HCT116 (cell line): ENCODE measurements at regions not wholly inside any gene's neighbourhood (a gene's known extent, or its start where the extent isn't known, plus 50 kb on each side); places are given as distances from the start of the nearest gene placed in this dataset.

Source experiments
- ATAC-seq: fragments of 200-7000 bp; cut with Tn5 transposase; 2 replicates; pipeline ENCODE4 v1.9.1; 2020; ENCODE audit warnings: mild to moderate bottlenecking, moderate library complexity
- BruUV-seq: library from RNA; stranded (reverse); fragments of 400-500 nt; replicated peaks from 2 replicates; lab custom pipeline; 2021; lab: Mats Ljungman, UMichigan
- CTCF ChIA-PET: fragments of 300-600 bp; sonication (Branson Sonifier 250); formaldehyde crosslinking; loops from one replicate; lab custom pipeline; 2021; ENCODE audit warnings: antibody characterized with exemption; lab: Charles Lee
- POLR2A ChIA-PET: fragments of 300-600, 350-600 bp; sonication (Branson Sonifier 250); formaldehyde crosslinking; loops from one replicate; lab custom pipeline; 2021; ENCODE audit warnings: antibody characterized with exemption; lab: Charles Lee
- RAD21 ChIA-PET, 2 experiments: fragments of 300-600 bp; sonication (Branson Sonifier 250); formaldehyde crosslinking; loops; one replicate each; lab custom pipeline; 2023; ENCODE audit warnings: low total read pairs in 2 of 2; ENCODE audit not compliant: uncharacterized antibody in 2 of 2, unreplicated experiment in 2 of 2, low non-redundant PET in 1 of 2; lab: Charles Lee
- DNase-seq: peaks from one replicate; pipeline ENCODE4 v3.0.0-alpha.2; 2010; ENCODE audit warnings: low read depth, low spot score
- H2AFZ ChIP-seq: fragments of 200-600 bp; shearing (Covaris generic), sonication (generic); 2 replicates; pipeline ENCODE4 v1.6.1; 2017; ENCODE audit warnings: low read depth, mixed run types, mixed read lengths, antibody characterized with exemption, low read length; ENCODE audit not compliant: poor library complexity, severe bottlenecking
- H3K27ac ChIP-seq: 2 replicates; pipeline ENCODE4 v1.5.1; 2012; ENCODE audit warnings: low read depth, low read length
- H3K27me3 ChIP-seq: fragments of 200-600 bp; sonication (generic); 2 replicates; pipeline ENCODE4 v1.6.1; 2016; ENCODE audit warnings: mixed run types, low read length, mixed read lengths; ENCODE audit not compliant: insufficient read depth
- H3K36me3 ChIP-seq, 2 experiments: fragments of 200-500 bp in 1 of 2; fragments of 200-600 bp in 1 of 2; sonication (Bioruptor generic) in 1 of 2; sonication (generic) in 1 of 2; 2 replicates each; pipeline versions ENCODE4 v1.5.1 to v1.6.1; 2014 to 2016; ENCODE audit warnings: low read length in 2 of 2, inconsistent platforms in 1 of 2, mixed read lengths in 1 of 2, mixed run types in 1 of 2; ENCODE audit not compliant: insufficient read depth in 2 of 2, control insufficient read depth in 1 of 2
- H3K4me1 ChIP-seq, 2 experiments: fragments of 200-600 bp in 1 of 2; sonication (generic) in 1 of 2; 2 replicates each; pipeline versions ENCODE4 v1.5.1 to v1.6.1; 2012 to 2017; ENCODE audit warnings: low read length in 2 of 2, inconsistent platforms in 1 of 2, mild to moderate bottlenecking in 1 of 2, mixed read lengths in 1 of 2, mixed run types in 1 of 2, moderate library complexity in 1 of 2; ENCODE audit not compliant: insufficient read depth in 2 of 2, control insufficient read depth in 1 of 2
- H3K4me2 ChIP-seq: fragments of 200-600 bp; sonication (generic); 2 replicates; pipeline ENCODE4 v1.6.1; 2017; ENCODE audit warnings: mixed run types, low read length, mixed read lengths
- H3K4me3 ChIP-seq, 2 experiments: fragments of 200-600 bp in 1 of 2; sonication (generic) in 1 of 2; replicated peaks in 1 of 2; 2 replicates each; pipeline ENCODE4 v1.5.1; 2011 to 2016; ENCODE audit warnings: low read length in 2 of 2, control low read depth in 1 of 2, low read depth in 1 of 2, mild to moderate bottlenecking in 1 of 2, mixed read lengths in 1 of 2, mixed run types in 1 of 2
- H3K79me2 ChIP-seq: fragments of 200-600 bp; sonication (generic); 2 replicates; pipeline ENCODE4 v1.6.1; 2017; ENCODE audit warnings: mild to moderate bottlenecking, mixed run types, low read length, moderate library complexity, mixed read lengths; ENCODE audit not compliant: insufficient read depth
- H3K9ac ChIP-seq: fragments of 200-600 bp; sonication (generic); 2 replicates; pipeline ENCODE4 v1.6.1; 2016; ENCODE audit warnings: low read length, mixed read lengths
- H3K9me2 ChIP-seq: fragments of 200-600 bp; sonication (generic), shearing (Covaris generic); 2 replicates; pipeline ENCODE4 v1.6.1; 2017; ENCODE audit warnings: mixed run types, mild to moderate bottlenecking, moderate library complexity; ENCODE audit not compliant: insufficient read depth
- H3K9me3 ChIP-seq, 2 experiments: fragments of 200-500 bp in 1 of 2; fragments of 200-600 bp in 1 of 2; sonication (Bioruptor generic) in 1 of 2; sonication (generic) in 1 of 2; 2 replicates each; pipeline ENCODE4 v1.6.1; 2014 to 2017; ENCODE audit warnings: low read length in 2 of 2, mixed read lengths in 2 of 2, inconsistent platforms in 1 of 2, low read depth in 1 of 2, mild to moderate bottlenecking in 1 of 2, mixed run types in 1 of 2, moderate library complexity in 1 of 2; ENCODE audit not compliant: control insufficient read depth in 1 of 2, insufficient read depth in 1 of 2
- H4K20me1 ChIP-seq: fragments of 200-600 bp; sonication (generic), shearing (Covaris generic); 2 replicates; pipeline ENCODE4 v1.6.1; 2017; ENCODE audit warnings: mixed run types, mild to moderate bottlenecking, moderate library complexity; ENCODE audit not compliant: insufficient read depth
- CBX3 ChIP-seq: IDR thresholded peaks from 2 replicates; pipeline ENCODE4 v1.6.1; 2012; ENCODE audit warnings: low read depth
- EGR1 ChIP-seq: IDR thresholded peaks from 2 replicates; pipeline ENCODE4 v1.6.1; 2012; ENCODE audit warnings: low read depth
- ELF1 ChIP-seq: IDR thresholded peaks from 2 replicates; pipeline ENCODE4 v1.6.1; 2012; ENCODE audit warnings: low read depth, borderline replicate concordance
- EZH2phosphoT487 ChIP-seq: fragments of 200-600 bp; IDR thresholded peaks from 2 replicates; pipeline ENCODE4 v1.6.1; 2018; ENCODE audit warnings: antibody characterized with exemption, borderline replicate concordance
- FOSL1 ChIP-seq: IDR thresholded peaks from 2 replicates; pipeline ENCODE4 v1.6.1; 2012; ENCODE audit warnings: low read depth
- MAX ChIP-seq: IDR thresholded peaks from 2 replicates; pipeline ENCODE4 v1.6.1; 2012
- POLR2AphosphoS5 ChIP-seq: IDR thresholded peaks from 2 replicates; pipeline ENCODE4 v1.6.1; 2011; ENCODE audit warnings: mild to moderate bottlenecking, low read depth, low read length, moderate library complexity
- REST ChIP-seq: IDR thresholded peaks from 2 replicates; pipeline ENCODE4 v1.6.1; 2012; ENCODE audit warnings: low read depth
- SP1 ChIP-seq: IDR thresholded peaks from 2 replicates; pipeline ENCODE4 v1.6.1; 2012; ENCODE audit warnings: low read depth
- TCF7L2 ChIP-seq: IDR thresholded peaks from 2 replicates; pipeline ENCODE4 v1.7.0; 2011; ENCODE audit warnings: borderline replicate concordance, inconsistent platforms; ENCODE audit not compliant: insufficient read depth, insufficient read length; ENCODE audit errors: extremely low read depth
- YY1 ChIP-seq: IDR thresholded peaks from 2 replicates; pipeline ENCODE4 v1.6.1; 2011; ENCODE audit warnings: low read length, low read depth, moderate library complexity, mild to moderate bottlenecking; ENCODE audit not compliant: insufficient replicate concordance; ENCODE audit errors: extremely low read depth
- intact Hi-C: fragments of 100-400 bp; cut with micrococcal nuclease; formaldehyde crosslinking; loops from 2 replicates; pipeline ENCODE4 v1.10.0; 2022

- no TSS peak for BruUV-seq
- Histone ChIP-seq H3K36me3 (no peaks in the 10 kb centered on the region), H3K27ac (no peak overlapping the region), H4K20me1 (no peaks in the 10 kb centered on the region), H3K4me2 (no peak overlapping the region), H3K27me3 (no peaks in the 10 kb centered on the region), H3K9me2 (no peaks in the 10 kb centered on the region), H3K79me2 (no peaks in the 10 kb centered on the region), H3K4me3 (no peak overlapping the region), H2AFZ (no peak overlapping the region), H3K9me3 (no peaks in the 10 kb centered on the region), H3K4me1 (no peaks in the 10 kb centered on the region), H3K9ac (no peak overlapping the region)
- ChIA-PET POLR2A (no interaction called here), CTCF (no interaction called here), RAD21 (no interaction called here)
- TF ChIP-seq EZH2phosphoT487 (no peak), MAX (no peak), POLR2AphosphoS5 (no peak), ELF1 (no peak), EGR1 (no peak)
- ATAC-seq, result no peak
- no peak for DNase-seq
- intact Hi-C loops, result no loop called here
Observed at GRCh38 chr4:112884406-112884805, 165.0 kb upstream of the ANK2 start.

GRCh38 chr4:112885897-112886296 lies 163.6 kb upstream of the ANK2 start:
- Histone ChIP-seq H3K4me2 (no peak overlapping the region), H3K4me1 (no peaks in the 10 kb centered on the region), H3K36me3 (no peaks in the 10 kb centered on the region), H4K20me1 (no peaks in the 10 kb centered on the region), H3K9me2 (no peaks in the 10 kb centered on the region), H3K4me3 (no peak overlapping the region), H3K27me3 (no peaks in the 10 kb centered on the region), H3K9me3 (no peaks in the 10 kb centered on the region), H3K27ac (no peak overlapping the region), H3K79me2 (no peaks in the 10 kb centered on the region), H2AFZ (no peak overlapping the region), H3K9ac (no peak overlapping the region)
- TF ChIP-seq CBX3 (no peak), REST (no peak), YY1 (no peak), SP1 (no peak), POLR2AphosphoS5 (no peak), FOSL1 (no peak), TCF7L2 (no peak), EZH2phosphoT487 (no peak)
- ATAC-seq, result no peak
- DNase-seq, result no peak
- RAD21 ChIA-PET, result no interaction called here
- BruUV-seq, result no TSS peak
- CTCF ChIA-PET, result no interaction called here
- intact Hi-C loops, result no loop called here
- POLR2A ChIA-PET, result no interaction called here
